Body of pancreas (tissue), 4 donors: ENCODE measurements at regions not wholly inside any gene's neighbourhood (a gene's known extent, or its start where the extent isn't known, plus 50 kb on each side); places are given as distances from the start of the nearest gene placed in this dataset.

Experiments used
- POLR2A ChIP-seq, 3 donors: fragments of 450-650 bp; IDR thresholded peaks; one replicate each; pipeline ENCODE4 v1.6.1; 2016; ENCODE audit warnings: antibody characterized with exemption in 3 of 3, mild to moderate bottlenecking in 2 of 3
- TF ChIP-seq, protein P1 (sequence below), 7 experiments: fragments of 450-650 bp in 4 of 7; fragments of 200-600 bp in 3 of 7; sonication (generic) in 3 of 7; IDR thresholded peaks; one replicate each; pipeline ENCODE4 v1.5.1; 2016 to 2019; ENCODE audit warnings: antibody characterized with exemption in 7 of 7

DNA sequence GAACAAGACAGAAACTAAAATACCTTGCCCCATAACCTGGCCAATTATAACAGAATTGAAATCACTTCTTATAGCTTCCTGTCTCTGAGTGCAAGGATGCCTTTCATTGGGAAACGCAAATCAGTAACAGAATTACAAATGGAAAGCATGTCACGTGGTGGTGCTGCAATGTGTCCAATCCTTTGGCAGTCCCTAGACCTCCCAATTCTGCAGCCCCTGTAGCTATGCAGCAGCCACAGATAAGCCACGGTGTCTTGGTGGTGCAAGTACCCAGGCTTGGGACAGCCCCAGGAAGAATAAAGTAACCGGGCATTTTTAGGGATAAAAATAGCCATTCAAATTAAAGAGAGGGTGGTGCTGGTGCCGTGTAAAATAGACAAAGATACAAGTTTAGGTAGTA is 134.6 kb upstream of the CCN2 start:
- TF ChIP-seq, protein P1, sequence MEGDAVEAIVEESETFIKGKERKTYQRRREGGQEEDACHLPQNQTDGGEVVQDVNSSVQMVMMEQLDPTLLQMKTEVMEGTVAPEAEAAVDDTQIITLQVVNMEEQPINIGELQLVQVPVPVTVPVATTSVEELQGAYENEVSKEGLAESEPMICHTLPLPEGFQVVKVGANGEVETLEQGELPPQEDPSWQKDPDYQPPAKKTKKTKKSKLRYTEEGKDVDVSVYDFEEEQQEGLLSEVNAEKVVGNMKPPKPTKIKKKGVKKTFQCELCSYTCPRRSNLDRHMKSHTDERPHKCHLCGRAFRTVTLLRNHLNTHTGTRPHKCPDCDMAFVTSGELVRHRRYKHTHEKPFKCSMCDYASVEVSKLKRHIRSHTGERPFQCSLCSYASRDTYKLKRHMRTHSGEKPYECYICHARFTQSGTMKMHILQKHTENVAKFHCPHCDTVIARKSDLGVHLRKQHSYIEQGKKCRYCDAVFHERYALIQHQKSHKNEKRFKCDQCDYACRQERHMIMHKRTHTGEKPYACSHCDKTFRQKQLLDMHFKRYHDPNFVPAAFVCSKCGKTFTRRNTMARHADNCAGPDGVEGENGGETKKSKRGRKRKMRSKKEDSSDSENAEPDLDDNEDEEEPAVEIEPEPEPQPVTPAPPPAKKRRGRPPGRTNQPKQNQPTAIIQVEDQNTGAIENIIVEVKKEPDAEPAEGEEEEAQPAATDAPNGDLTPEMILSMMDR (IDR thresholded peaks at IDR 0.05): no peak
- TF ChIP-seq POLR2A (IDR thresholded peaks at IDR 0.05): no peak
